Prostate gland (tissue), 2 donors: ENCODE measurements at regions not wholly inside any gene's neighbourhood (a gene's known extent, or its start where the extent isn't known, plus 50 kb on each side); places are given as distances from the start of the nearest gene placed in this dataset.

ENCODE experiments used
- CTCF ChIP-seq, 4 experiments: fragments of 200-600 bp in 2 of 4; fragments of 450-650 bp in 2 of 4; sonication (generic) in 2 of 4; IDR thresholded peaks; 1 replicate in 3 of 4; 2 replicates in 1 of 4; pipeline ENCODE4 v1.5.1; 2016 to 2019; ENCODE audit warnings: antibody characterized with exemption in 4 of 4, mild to moderate bottlenecking in 2 of 4, moderate library complexity in 2 of 4
- POLR2A ChIP-seq: fragments of 450-650 bp; IDR thresholded peaks from one replicate; pipeline ENCODE4 v1.6.1; 2016; ENCODE audit warnings: antibody characterized with exemption, mild to moderate bottlenecking
- POLR2AphosphoS5 ChIP-seq: sonication (generic); formaldehyde crosslinking; IDR thresholded peaks from one replicate; pipeline ENCODE4 v1.6.1; 2017; ENCODE audit warnings: antibody characterized with exemption

- TF ChIP-seq POLR2A: no peak
- no peak for TF ChIP-seq CTCF (IDR thresholded peaks at IDR 0.05)
- TF ChIP-seq POLR2AphosphoS5: no peak
These were observed 467.1 kb upstream of the EPHA7 start for GRCh38 chr6:93886416-93886815.
